Activated naive CD8-positive, alpha-beta T cell treated with anti-CD3 and anti-CD28 coated beads, Interleukin-2, amount 50 U/mL, for 24 hours (primary cell): ENCODE measurements at regions not wholly inside any gene's neighbourhood (a gene's known extent, or its start where the extent isn't known, plus 50 kb on each side); places are given as distances from the start of the nearest gene placed in this dataset.

Experiments used
- ATAC-seq: fragments of 150-1000 bp; cut with Tn5 transposase; one replicate; pipeline ENCODE4 v1.10.0; 2021
- DNase-seq: peaks from one replicate; pipeline ENCODE4 v3.0.0; 2021
- H3K27ac Mint-ChIP-seq: one replicate; pipeline ENCODE4 v1.8.0; 2021; ENCODE audit warnings: mild to moderate bottlenecking, mixed read lengths
- H3K27me3 Mint-ChIP-seq: one replicate; pipeline ENCODE4 v1.8.0; 2021; ENCODE audit warnings: mixed read lengths
- H3K36me3 Mint-ChIP-seq: one replicate; pipeline ENCODE4 v1.8.0; 2021; ENCODE audit warnings: low read depth, mixed read lengths
- H3K4me1 Mint-ChIP-seq: one replicate; pipeline ENCODE4 v1.8.0; 2021; ENCODE audit warnings: mixed read lengths
- H3K4me3 Mint-ChIP-seq: one replicate; pipeline ENCODE4 v1.8.0; 2021; ENCODE audit warnings: mild to moderate bottlenecking, moderate library complexity, mixed read lengths
- H3K9me3 Mint-ChIP-seq: one replicate; pipeline ENCODE4 v1.8.0; 2021; ENCODE audit warnings: mixed read lengths

DNA sequence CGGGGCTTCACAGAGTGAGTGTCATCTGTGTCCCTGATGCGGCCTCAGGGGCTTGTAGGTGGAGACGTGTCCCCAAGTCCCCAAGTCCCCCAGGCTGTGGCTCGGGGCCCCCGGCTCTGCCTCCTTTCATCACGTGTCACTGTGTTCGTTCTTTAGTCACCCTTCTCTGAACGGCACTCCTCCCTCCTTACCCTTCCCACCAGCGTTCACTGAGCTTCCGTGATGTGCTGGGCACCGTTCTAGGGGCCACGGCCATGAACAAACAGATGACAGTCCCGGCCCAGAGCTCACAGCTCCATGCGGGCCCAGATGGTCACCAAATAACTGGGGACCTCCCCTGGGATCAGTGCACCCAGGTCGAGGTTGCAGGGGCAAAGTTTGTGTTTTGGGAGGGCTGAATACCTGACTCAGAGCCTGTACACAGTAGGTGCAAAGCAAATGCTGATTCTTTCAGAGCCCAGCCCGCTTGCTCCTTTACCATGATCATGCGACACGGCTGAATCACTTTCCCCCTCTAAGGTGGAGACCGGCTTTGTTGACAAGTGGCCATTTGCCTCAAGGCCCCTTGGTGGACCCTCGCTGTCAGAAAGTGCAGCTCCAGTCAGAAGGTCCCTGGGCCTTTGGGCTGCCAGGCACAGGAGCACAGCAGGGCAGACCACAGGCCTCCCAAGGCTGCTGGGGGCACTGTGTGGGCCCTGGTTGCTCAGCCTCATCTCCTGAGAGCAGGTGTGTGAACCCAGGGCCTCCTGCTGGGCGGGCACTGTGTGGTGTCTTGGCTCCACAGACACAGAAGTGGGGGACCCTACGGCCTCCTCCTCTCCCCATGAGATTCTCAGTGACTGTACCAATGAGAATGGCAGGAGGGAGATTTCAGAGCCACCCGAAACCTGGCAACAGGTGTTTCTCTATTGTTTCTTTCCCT is 592.5 kb downstream of the PTPRU start:
- H3K9me3 Mint-ChIP-seq, result no peaks in the 10 kb centered on the region
- H3K4me1 Mint-ChIP-seq, result no peaks in the 10 kb centered on the region
- H3K27me3 Mint-ChIP-seq, result peaks cover under 1% of the 10 kb centered on the region
- DNase-seq (no peak), ATAC-seq (no peak)
- no peak overlapping the region for H3K4me3 Mint-ChIP-seq
- no peaks in the 10 kb centered on the region for H3K36me3 Mint-ChIP-seq
- no peak overlapping the region for H3K27ac Mint-ChIP-seq

DNA sequence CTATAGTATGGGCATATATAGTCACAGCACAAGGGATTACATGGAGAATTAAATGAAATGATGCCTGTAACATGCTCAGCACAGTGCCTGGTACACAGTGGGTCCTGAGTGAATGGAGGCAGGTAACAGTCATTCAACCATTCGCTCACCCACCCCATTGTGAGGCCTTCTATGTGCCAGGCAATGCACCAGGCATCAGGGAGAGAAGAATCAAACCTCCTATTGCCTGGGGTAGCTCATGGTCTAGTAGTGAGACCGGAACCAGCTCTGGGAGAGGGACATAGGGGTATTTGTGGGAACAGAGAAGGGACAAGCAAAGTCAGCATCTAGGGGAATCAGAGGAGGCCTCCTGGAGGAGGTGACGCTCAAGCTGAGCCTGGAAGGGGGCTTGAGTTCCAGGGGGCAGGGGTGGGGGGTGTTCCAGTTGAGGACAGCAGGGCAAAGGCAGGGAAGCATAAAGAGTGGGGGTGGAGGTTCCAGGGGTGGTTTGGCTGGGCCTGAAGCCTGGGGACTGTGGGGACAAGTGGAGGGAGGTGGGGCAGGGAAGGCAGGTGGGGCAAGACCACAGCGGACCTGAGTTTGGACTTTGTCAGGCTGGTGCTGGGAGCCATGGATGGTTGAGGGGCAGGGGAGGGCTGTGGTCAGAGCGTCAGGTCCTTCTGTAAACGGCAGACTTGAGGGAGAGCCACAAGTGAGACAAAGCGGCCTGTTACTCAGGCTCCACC is 591.6 kb downstream of the PTPRU start:
- no peaks in the 10 kb centered on the region for H3K9me3 Mint-ChIP-seq
- DNase-seq (no peak), ATAC-seq (no peak)
- no peak overlapping the region for H3K27ac Mint-ChIP-seq
- peaks cover 4% of the 10 kb centered on the region for H3K27me3 Mint-ChIP-seq
- H3K4me3 Mint-ChIP-seq, result no peak overlapping the region
- no peaks in the 10 kb centered on the region for H3K4me1 Mint-ChIP-seq
- H3K36me3 Mint-ChIP-seq, result no peaks in the 10 kb centered on the region

DNA sequence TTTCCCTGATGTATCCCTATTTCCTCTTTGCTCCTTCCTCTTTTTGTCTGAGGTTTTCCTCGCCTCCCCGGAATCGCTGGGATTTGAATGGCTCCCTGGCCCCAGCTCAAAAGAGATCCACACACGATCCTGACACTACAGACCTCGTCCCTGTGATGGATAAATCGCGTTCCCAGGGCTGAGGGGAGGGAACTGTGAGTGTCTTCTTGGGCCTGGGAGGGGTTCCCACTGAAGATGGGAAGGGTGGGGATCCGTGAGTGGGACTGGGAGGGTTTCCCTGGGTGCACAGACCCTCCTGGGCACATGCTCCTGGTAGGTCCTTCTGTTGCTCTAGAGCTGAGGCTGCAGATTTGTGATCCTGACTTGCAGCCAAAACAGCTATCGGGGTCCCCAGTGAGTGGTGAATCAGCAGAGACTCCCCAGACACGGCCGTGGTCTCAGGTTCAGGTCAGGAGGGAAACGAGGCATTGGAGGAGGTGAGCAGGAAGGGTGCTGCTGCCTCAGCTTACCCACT is 591.0 kb downstream of the PTPRU start:
- no peak for ATAC-seq
- H3K36me3 Mint-ChIP-seq, result no peaks in the 10 kb centered on the region
- no peak for DNase-seq
- no peak overlapping the region for H3K27ac Mint-ChIP-seq
- no peaks in the 10 kb centered on the region for H3K9me3 Mint-ChIP-seq
- H3K27me3 Mint-ChIP-seq, result peaks cover 10% of the 10 kb centered on the region
- no peaks in the 10 kb centered on the region for H3K4me1 Mint-ChIP-seq
- H3K4me3 Mint-ChIP-seq, result no peak overlapping the region

DNA sequence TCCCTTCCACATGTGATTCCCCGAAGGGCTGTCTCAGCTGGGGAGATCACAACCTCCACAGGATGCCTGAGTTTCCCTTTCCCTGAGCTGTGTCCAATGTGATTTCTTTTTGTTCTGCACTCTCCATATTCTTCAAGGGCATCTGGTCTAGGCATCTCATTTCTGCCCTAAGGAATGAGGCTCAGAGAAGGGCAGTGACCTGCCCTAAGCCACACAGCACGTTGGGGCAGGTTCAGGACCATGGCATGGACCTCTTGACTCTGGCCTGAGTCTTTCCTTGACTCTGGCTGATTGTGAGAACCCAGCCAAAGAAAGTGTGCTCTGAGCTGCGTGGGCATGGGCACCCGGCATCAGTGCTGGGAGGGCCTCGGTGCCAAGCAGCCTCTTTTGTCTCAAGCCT is 590.3 kb downstream of the PTPRU start:
- ATAC-seq, result no peak
- Mint-ChIP-seq H3K4me3 (no peak overlapping the region), H3K27ac (no peak overlapping the region), H3K27me3 (peaks cover 11% of the 10 kb centered on the region), H3K36me3 (no peaks in the 10 kb centered on the region), H3K4me1 (no peaks in the 10 kb centered on the region), H3K9me3 (no peaks in the 10 kb centered on the region)
- DNase-seq, result no peak

DNA sequence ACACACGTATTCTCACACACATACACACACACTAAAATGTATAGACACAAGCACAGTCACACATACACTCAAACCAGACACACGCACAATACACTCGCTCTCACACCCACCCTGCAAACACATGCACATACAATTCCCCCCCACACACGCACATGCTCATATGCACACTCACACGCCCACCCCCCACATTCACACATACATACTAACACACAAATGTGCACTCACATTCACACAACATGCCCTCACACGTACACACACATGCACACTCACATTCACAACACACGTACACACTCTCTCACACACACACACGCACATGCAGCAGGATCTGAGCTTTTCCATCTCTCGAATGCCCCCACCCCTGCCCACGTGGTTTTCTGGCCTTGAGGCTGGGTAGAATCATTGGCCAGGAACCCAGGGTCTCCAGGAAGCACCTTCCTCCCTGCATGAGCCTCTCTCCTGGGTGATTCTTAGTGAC is 589.7 kb downstream of the PTPRU start:
- ATAC-seq, result no peak
- no peak for DNase-seq
- Mint-ChIP-seq H3K4me3 (no peak overlapping the region), H3K9me3 (no peaks in the 10 kb centered on the region), H3K4me1 (no peaks in the 10 kb centered on the region), H3K27me3 (peaks cover 16% of the 10 kb centered on the region), H3K36me3 (no peaks in the 10 kb centered on the region), H3K27ac (no peak overlapping the region)

DNA sequence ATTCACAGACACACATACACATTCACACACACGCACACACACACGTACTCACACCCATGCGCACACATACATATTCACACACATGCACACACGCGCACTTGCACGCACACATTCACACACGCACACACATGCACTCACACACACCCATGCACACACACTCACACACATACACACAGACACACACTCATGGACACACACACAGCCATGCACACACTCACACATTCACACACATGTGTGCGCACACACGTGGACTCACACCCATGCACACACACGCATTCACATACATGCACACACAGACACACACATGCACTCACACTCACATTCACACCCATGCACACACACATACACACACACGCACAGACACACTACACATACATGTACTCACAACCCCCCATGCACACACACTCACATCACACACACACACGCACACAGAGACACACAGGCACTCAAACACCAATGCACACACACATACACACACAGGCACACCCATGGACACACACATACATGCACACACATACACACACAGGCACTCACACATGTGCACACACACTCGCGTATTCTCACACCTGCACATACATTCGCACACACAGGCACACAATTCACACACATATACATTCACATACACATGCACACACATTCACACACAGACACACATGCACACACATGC is 589.1 kb downstream of the PTPRU start:
- Mint-ChIP-seq H3K27me3 (peaks cover 22% of the 10 kb centered on the region), H3K4me1 (no peaks in the 10 kb centered on the region)

DNA sequence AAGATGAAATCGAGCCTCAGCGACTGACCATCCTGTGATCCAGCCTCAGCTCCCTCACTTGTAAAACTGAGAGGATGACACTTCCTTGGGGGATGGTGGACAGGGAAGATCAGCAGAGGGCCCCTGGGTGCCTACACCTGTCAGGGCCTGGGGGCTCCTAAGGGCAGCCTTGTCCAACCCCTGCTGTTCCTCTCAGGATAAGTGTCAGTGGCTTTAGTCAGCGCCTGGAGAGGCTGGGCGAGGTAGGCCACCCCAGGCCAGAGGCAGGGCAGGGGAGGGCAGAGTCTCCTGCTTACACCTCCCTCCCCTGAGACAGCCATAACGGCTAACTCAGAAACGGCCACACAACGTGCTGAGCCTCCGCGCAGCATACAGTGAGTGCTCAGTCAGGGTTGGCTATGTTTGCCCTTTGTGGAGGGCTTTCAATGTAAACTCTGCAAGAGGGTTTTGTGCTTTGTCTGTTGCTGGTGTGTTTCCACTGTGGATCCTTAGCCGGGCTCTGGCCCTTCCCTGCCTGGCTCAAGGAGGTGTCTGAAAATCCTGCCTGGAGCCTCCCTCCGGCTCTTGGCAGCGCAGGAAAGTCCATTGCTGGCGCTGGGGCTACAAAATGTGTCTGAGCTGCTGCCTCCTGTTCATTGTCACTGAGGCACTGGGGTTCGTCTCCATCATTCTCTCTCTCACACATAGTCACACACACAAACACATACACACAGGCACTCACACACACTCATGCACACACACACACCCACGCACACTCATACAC is 588.4 kb downstream of the PTPRU start:
- Mint-ChIP-seq H3K36me3 (no peaks in the 10 kb centered on the region), H3K27ac (no peak overlapping the region), H3K27me3 (peaks cover 26% of the 10 kb centered on the region), H3K4me3 (no peak overlapping the region), H3K9me3 (no peaks in the 10 kb centered on the region), H3K4me1 (no peaks in the 10 kb centered on the region)
- ATAC-seq (peak; percentile 36), DNase-seq (no peak)

More for the DNA sequence above, 589.1 kb downstream of the PTPRU start:
- Mint-ChIP-seq H3K4me3 (no peak overlapping the region), H3K27ac (no peak overlapping the region), H3K36me3 (no peaks in the 10 kb centered on the region), H3K9me3 (no peaks in the 10 kb centered on the region)
- no peak for DNase-seq
- ATAC-seq, result no peak

DNA sequence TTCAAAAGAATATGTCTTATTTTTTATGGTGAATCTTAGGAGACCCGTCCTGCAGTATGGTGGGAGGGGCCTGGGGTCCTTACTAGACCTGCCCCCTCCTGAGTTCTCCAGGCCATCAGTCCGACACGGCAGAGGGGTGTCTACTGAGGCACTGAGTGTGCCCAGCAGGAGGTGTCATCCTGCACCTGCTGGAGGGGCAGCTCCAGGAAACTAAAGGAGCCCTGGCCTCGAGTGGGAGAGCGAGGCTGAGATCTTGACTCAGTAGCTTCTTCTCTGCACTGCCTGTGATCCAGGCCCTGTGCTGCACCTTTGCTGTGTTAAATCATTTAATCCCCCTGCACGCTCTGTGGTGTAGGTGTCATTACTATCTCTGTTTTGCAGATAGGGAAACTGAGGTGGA is 587.7 kb downstream of the PTPRU start:
- no peak for ATAC-seq
- Mint-ChIP-seq H3K9me3 (peaks cover 2% of the 10 kb centered on the region), H3K4me3 (no peak overlapping the region), H3K36me3 (no peaks in the 10 kb centered on the region), H3K27ac (no peak overlapping the region), H3K4me1 (no peaks in the 10 kb centered on the region), H3K27me3 (peaks cover 27% of the 10 kb centered on the region)
- no peak for DNase-seq

DNA sequence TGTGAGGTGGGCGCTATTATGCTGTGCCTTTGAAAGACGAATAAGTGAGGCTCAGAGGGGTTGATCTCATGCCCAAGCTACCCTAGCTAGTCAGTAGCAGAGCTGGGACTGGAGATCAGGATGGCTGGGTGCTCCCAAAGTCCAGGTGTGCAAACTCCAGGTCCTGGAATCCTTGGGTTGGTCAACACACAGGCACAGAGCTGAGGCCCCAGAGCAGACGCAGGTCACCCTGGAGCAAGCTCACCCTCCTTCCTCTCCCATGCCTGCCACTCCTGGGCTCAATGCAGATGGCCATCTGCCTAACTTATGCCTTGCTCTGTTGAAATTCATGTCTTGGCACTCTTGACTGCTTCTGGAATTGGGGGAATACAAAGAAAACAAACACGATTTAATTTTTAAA is 587.2 kb downstream of the PTPRU start:
- H3K27me3 Mint-ChIP-seq, result peaks cover 30% of the 10 kb centered on the region
- H3K4me1 Mint-ChIP-seq, result no peaks in the 10 kb centered on the region
- no peak for ATAC-seq
- no peak for DNase-seq
- no peak overlapping the region for H3K4me3 Mint-ChIP-seq
- H3K9me3 Mint-ChIP-seq, result peaks cover 4% of the 10 kb centered on the region
- no peaks in the 10 kb centered on the region for H3K36me3 Mint-ChIP-seq
- no peak overlapping the region for H3K27ac Mint-ChIP-seq

DNA sequence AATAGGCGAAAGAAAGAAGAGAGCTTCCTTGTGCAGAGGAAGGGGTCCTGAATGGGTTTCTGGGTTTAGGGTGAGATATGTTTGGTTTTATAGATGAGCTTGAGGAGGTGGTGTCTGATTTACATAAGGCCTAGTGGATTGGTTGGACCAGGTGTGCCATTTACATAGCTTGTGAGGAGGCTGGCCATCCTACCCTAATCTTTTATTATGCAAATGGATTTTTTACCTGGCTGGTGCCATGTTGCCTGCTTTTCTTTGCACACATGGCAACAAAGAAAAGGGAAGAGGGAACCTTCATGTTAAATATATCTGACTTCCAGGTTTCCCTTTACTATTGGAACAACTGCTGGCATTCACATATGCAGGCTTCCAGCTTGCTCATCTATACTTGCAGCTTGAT is 585.3 kb downstream of the PTPRU start:
- Mint-ChIP-seq H3K4me3 (no peak overlapping the region), H3K36me3 (no peaks in the 10 kb centered on the region), H3K27me3 (peaks cover 30% of the 10 kb centered on the region), H3K27ac (no peak overlapping the region), H3K9me3 (peaks cover 4% of the 10 kb centered on the region), H3K4me1 (no peaks in the 10 kb centered on the region)
- ATAC-seq (no peak), DNase-seq (no peak)

DNA sequence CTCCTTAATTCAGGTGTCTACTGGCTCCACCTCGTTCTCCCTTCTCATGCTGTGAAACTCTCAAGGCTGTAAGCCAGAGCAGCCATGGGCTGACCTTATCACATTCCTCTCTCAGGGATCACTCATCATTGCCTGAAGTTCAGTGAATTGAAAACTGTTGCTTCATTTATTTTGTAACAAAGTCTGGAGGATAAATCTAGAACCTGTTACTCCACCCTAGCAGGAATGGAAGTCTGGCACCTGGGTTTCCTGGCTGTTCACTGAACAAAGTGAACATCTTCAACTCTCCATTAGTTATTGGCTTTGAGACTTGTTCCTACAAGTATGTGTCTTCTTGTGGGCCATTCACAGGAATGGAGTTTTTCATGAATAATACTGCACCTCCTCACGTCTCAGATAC is 584.1 kb downstream of the PTPRU start:
- Mint-ChIP-seq H3K4me1 (no peaks in the 10 kb centered on the region), H3K27ac (no peak overlapping the region), H3K36me3 (no peaks in the 10 kb centered on the region), H3K27me3 (peaks cover 30% of the 10 kb centered on the region), H3K4me3 (no peak overlapping the region), H3K9me3 (peaks cover 4% of the 10 kb centered on the region)
- no peak for ATAC-seq
- DNase-seq, result no peak

DNA sequence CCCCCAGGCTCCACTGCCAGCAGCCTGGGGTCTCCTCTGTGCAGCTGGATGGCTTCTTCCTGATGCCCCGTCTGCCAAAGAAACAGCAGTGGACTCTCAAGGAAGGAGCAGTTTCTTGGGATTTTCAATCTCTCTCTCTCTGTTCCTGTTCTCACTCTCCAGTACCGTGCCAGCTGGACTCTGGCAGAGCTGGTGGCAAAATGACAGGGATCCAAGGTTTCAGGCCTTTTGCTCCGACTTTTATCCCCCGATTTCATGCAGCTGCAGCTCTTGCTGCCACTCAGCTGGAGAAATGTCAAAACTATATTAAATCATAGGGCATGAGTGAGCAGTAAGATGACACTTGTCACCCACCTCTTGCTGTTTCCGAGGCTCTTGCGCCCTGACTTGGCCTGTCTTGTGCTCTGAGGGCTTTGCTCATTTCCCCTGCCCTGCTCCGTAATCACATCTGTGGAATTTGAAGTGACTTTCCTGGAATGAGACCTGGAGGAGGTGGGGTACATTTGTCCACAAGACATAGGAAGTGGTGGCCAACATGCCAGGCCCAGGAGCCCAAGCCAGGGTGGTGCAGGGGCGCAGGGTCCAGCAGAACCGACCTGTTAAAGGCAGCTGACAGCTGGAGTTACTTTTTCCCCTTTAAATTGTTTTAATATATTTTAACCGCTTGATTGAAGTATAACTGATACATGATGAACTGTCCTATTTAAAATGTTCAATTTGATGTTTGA is 576.2 kb downstream of the PTPRU start:
- Mint-ChIP-seq H3K36me3 (no peaks in the 10 kb centered on the region), H3K4me1 (no peaks in the 10 kb centered on the region), H3K9me3 (no peaks in the 10 kb centered on the region), H3K4me3 (no peak overlapping the region), H3K27ac (no peak overlapping the region), H3K27me3 (peaks cover 4% of the 10 kb centered on the region)
- DNase-seq (no peak), ATAC-seq (no peak)

DNA sequence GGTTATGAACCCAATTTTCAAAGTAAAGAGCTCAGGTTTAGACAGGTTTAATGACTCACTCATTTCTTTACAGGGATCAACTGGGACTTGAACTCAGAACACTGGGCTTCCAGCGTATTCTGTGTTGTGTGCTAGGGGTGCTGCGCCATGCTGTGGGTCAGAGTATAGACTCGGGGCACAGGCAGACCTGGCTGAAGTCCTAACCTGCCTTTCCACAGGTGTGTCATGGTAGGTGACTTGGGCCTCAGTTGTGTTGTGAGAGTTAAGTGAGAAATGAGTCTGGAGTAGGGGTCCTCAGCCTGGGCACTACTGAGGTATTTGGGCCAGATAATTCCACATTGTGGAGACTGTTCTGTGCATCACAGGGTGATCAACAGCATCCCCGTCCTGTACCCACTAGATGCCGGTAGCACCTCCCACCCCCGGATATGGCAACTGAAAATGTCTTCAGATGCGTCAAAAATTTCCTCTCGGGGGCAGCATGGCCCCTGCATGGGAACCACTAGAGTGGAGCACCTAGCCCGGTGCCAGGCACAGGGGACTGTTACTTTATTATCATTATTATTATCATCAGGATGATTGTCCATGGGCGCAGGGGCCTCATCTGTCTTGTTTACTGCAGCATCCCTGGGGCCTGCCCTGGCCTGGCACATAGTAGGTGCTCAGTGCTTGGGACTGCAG is 575.5 kb downstream of the PTPRU start:
- no peak for ATAC-seq
- H3K4me1 Mint-ChIP-seq, result no peaks in the 10 kb centered on the region
- no peak overlapping the region for H3K27ac Mint-ChIP-seq
- no peak overlapping the region for H3K4me3 Mint-ChIP-seq
- H3K9me3 Mint-ChIP-seq, result no peaks in the 10 kb centered on the region
- H3K27me3 Mint-ChIP-seq, result peaks cover 4% of the 10 kb centered on the region
- no peaks in the 10 kb centered on the region for H3K36me3 Mint-ChIP-seq
- DNase-seq, result no peak
